HUES64 (cell line): ENCODE measurements at regions not wholly inside any gene's neighbourhood (a gene's known extent, or its start where the extent isn't known, plus 50 kb on each side); places are given as distances from the start of the nearest gene placed in this dataset.

Source experiments
- H3K27ac ChIP-seq: 2 replicates; pipeline ENCODE4 v1.7.0; 2013; ENCODE audit warnings: low read depth, low read length, inconsistent platforms
- H3K27me3 ChIP-seq: 2 replicates; pipeline ENCODE4 v1.6.1; 2013; ENCODE audit warnings: mild to moderate bottlenecking, low read length; ENCODE audit not compliant: insufficient read depth
- H3K36me3 ChIP-seq: 2 replicates; pipeline ENCODE4 v1.6.1; 2013; ENCODE audit warnings: mild to moderate bottlenecking, low read length; ENCODE audit not compliant: insufficient read depth
- H3K4me1 ChIP-seq: 2 replicates; pipeline ENCODE4 v1.6.1; 2013; ENCODE audit warnings: mild to moderate bottlenecking, low read length, moderate library complexity; ENCODE audit not compliant: insufficient read depth
- H3K4me3 ChIP-seq: 2 replicates; pipeline ENCODE4 v1.5.1; 2013; ENCODE audit warnings: mild to moderate bottlenecking, low read length, moderate library complexity
- H3K9ac ChIP-seq: 2 replicates; pipeline ENCODE4 v1.6.1; 2013; ENCODE audit warnings: mild to moderate bottlenecking, low read depth, low read length
- H3K9me3 ChIP-seq: 2 replicates; pipeline ENCODE4 v1.6.1; 2013; ENCODE audit warnings: low read depth, low read length; ENCODE audit not compliant: insufficient read depth
- WGBS: fragments of 150-250, 120-280 bp; methylation state at CpG from one replicate; pipeline ENCODE4 v1.1.7; 2013; ENCODE audit warnings: missing lambda C conversion rate; 5-methylcytosine and 5-hydroxymethylcytosine counted together

- Histone ChIP-seq H3K27ac (no peak overlapping the region), H3K4me3 (no peak overlapping the region), H3K4me1 (peaks cover 7% of the 10 kb centered on the region; the same call in 1 of the 2 replicates), H3K9me3 (no peaks in the 10 kb centered on the region), H3K36me3 (no peaks in the 10 kb centered on the region), H3K27me3 (no peaks in the 10 kb centered on the region), H3K9ac (no peak overlapping the region)
- 63% methylated on average over 7 of the region's 9 CpGs for WGBS
These were observed 171.0 kb upstream of the PPP1R2C start for GRCh38 chrX:42948723-42949657.

- Histone ChIP-seq H3K4me1 (peaks cover 7% of the 10 kb centered on the region; the same call in 1 of the 2 replicates), H3K9me3 (no peaks in the 10 kb centered on the region), H3K4me3 (no peak overlapping the region), H3K27me3 (no peaks in the 10 kb centered on the region), H3K9ac (no peak overlapping the region), H3K36me3 (no peaks in the 10 kb centered on the region), H3K27ac (no peak overlapping the region)
These were observed 173.8 kb upstream of the PPP1R2C start for GRCh38 chrX:42951747-42952146.

DNA sequence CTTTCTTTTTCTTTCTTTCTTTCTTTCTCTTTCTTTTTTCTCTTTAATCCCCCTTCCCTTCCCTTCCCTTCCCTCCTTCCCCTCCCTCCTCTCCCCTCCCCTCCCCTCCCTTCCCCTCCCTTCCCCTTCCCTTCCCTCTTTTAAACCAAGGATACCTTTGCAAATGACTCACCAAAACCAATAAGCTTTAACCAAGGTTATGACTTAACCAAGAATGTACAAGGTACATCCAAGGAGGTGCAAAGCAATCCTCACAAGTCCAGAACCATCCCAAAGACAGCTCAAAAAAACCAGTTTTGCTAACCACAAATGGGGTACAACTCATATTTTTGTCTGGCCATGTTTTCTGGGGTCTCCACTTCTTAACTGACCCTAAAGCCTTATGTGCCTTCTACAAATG is 174.7 kb upstream of the PPP1R2C start:
- Histone ChIP-seq H3K4me1 (peaks cover 7% of the 10 kb centered on the region; the same call in 1 of the 2 replicates), H3K9me3 (no peaks in the 10 kb centered on the region), H3K4me3 (no peak overlapping the region), H3K27ac (no peak overlapping the region), H3K36me3 (no peaks in the 10 kb centered on the region), H3K9ac (no peak overlapping the region), H3K27me3 (no peaks in the 10 kb centered on the region)

DNA sequence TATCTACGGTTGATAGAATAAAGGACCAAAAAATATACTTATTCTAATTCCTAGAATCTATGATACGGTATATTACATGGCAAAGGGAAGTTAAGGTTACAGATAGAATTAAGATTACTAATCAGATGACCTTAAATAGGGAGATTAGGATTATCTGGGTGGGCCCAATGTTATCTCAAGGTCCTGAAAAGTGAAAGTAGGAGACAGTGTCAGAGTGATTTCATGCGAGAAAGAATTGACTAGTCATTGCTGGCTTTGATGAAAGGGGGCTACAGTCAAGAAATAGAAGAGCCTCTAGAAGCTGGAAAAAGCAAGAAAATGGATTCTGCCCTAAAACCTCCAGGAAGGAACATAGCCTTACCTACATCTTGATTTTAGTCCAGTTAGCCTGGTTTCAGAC is 176.9 kb upstream of the PPP1R2C start:
- Histone ChIP-seq H3K27me3 (no peaks in the 10 kb centered on the region), H3K4me1 (no peaks in the 10 kb centered on the region), H3K27ac (no peak overlapping the region), H3K36me3 (no peaks in the 10 kb centered on the region), H3K9ac (no peak overlapping the region), H3K9me3 (0 out of 2 replicates have a peak, but pooled peaks cover 4% of the 10 kb centered on the region), H3K4me3 (no peak overlapping the region)
- 96% methylated on average over 1 of the region's 3 CpGs for WGBS

GRCh38 chrX:42955349-42955748 is 177.4 kb upstream of the PPP1R2C start:
- Histone ChIP-seq H3K36me3 (no peaks in the 10 kb centered on the region), H3K27me3 (no peaks in the 10 kb centered on the region), H3K4me1 (no peaks in the 10 kb centered on the region), H3K9ac (no peak overlapping the region), H3K4me3 (no peak overlapping the region), H3K27ac (no peak overlapping the region), H3K9me3 (0 out of 2 replicates have a peak, but pooled peaks cover 4% of the 10 kb centered on the region)
- WGBS, result 88% methylated on average over 1 of the region's 2 CpGs

DNA sequence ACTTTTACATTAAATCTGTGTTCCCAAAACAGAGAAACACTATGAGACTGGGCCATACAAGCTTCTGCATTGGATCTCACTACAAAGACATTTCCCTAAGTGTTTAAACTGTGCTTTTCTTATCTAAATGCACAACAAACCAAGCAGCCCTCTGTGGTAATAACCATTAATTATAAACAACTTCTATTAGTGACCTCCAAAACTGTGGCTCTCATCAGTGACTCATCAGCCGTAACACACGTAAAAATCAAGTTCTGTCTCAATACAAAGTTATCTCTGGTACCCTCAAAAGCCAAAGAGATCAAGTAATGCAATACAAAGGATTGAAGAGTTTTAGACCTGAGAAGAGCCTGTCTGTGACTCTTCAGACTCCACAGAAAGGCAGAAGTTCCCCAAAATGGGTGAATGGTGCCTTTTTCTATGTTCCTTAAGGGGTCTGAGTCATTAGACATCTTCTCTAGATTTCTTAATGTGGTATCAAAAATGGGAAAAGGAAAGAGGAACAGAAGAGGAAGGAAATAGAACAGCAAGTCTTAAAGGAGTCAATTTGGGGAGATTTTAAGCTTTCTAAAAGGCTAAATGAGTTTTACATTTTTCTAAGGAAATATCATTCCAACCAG is 189.8 kb upstream of the PPP1R2C start:
- no peak overlapping the region for H3K4me3 ChIP-seq
- no peaks in the 10 kb centered on the region for H3K36me3 ChIP-seq
- H3K9ac ChIP-seq, result no peak overlapping the region
- no peaks in the 10 kb centered on the region for H3K27me3 ChIP-seq
- 0 out of 2 replicates have a peak, but pooled peaks cover 7% of the 10 kb centered on the region for H3K9me3 ChIP-seq
- WGBS, result 100% methylated on average over 2 of the region's 2 CpGs
- H3K27ac ChIP-seq, result no peak overlapping the region
- H3K4me1 ChIP-seq, result no peaks in the 10 kb centered on the region

- WGBS, result 96% methylated on average over 2 of the region's 2 CpGs
- Histone ChIP-seq H3K4me1 (no peaks in the 10 kb centered on the region), H3K36me3 (no peaks in the 10 kb centered on the region), H3K9ac (no peak overlapping the region), H3K9me3 (peaks cover 36% of the 10 kb centered on the region), H3K4me3 (no peak overlapping the region), H3K27ac (no peak overlapping the region), H3K27me3 (no peaks in the 10 kb centered on the region)
These were observed 195.4 kb upstream of the PPP1R2C start for GRCh38 chrX:42973321-42973720.

DNA sequence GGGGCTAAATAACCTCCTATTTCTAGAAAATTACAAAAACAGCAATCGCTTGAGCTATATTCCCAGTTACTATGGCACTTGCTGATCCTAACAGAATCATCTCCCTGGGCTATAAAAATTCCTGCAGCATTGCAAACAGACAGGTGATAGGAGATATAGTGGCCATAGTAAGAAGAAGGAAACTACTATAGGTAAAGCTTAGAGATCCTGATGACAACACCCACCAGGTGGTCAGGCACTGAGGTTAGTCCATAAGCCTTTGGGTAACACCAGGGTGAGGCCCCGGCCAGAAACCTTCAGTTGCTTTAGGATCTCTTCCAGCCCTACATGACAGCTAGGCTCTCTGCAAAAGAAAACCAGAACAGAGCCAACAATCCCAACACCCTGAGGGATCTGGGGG is 197.9 kb upstream of the PPP1R2C start:
- no peaks in the 10 kb centered on the region for H3K27me3 ChIP-seq
- peaks cover 36% of the 10 kb centered on the region for H3K9me3 ChIP-seq
- H3K4me1 ChIP-seq, result no peaks in the 10 kb centered on the region
- no peak overlapping the region for H3K27ac ChIP-seq
- H3K9ac ChIP-seq, result no peak overlapping the region
- no peaks in the 10 kb centered on the region for H3K36me3 ChIP-seq
- H3K4me3 ChIP-seq, result no peak overlapping the region
- 96% methylated on average over 2 of the region's 2 CpGs for WGBS

DNA sequence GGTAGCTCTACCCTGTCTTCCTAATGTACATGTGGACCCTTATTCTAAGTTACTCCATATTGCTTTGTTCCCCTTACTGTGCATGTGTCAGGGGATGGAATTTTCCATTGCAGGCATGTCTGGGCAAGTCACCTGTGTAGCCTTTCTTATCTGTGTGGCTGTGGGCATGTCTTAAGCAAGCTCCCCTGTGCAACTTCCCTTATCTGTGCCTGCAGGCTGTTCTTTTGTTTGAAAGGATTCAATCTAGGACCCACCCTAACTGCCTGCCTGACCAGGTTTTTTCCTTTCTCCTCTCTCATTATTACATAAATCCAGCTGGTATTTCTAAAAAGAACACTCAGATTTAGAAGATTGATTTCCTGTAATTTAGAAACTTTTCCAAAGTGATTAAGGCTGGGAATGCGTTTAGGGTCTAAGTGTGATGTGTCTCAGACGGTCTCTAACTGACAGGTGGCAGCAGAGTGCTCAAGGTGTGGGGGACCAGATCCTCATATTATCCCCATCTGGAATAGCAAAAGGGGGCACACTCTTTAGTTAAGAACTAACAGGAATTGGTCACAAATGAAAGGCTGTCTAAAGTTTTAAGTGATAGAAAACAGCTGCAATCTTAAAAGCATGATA is 198.9 kb upstream of the PPP1R2C start:
- Histone ChIP-seq H3K4me1 (no peaks in the 10 kb centered on the region), H3K27me3 (no peaks in the 10 kb centered on the region), H3K9me3 (peaks cover 34% of the 10 kb centered on the region), H3K27ac (no peak overlapping the region), H3K9ac (no peak overlapping the region), H3K36me3 (no peaks in the 10 kb centered on the region), H3K4me3 (no peak overlapping the region)
- 83% methylated on average over 2 of the region's 2 CpGs for WGBS

DNA sequence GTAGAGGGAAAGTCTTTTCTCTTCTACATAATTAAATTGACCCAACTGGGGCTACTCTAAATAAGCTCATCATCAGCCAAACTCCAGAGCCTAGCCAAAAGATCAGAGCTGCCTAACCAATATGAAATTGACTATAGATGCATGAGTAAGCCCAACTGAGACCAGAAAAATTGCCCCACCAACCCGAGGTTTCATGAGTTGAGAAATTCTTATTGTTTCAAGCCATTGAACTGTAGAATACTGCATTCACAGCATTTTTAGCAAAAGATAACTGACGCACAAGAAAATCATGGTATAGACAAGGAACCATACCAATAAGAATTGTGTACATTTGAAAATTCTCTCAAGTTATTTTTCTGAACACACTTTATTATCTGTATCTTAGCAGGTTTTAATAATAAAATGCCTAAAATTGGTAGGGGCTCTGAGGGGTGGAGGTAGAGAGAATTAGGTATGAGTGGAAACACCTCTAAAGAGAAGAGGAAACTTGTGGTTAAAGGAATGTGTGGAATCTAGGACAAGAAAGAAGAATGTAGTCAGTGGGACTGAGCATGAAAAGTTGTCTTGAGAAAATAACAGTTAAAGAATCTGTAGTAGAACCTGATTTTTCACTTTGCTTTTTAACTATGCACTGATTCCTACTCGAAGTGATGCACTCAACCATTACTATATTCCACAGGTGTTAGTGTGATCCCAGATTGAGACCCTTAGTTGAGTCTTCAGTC is 200.9 kb upstream of the PPP1R2C start:
- H3K27ac ChIP-seq, result no peak overlapping the region

GRCh38 chrX:42988700-42989099 is 210.7 kb upstream of the PPP1R2C start:
- WGBS, result 94% methylated on average over 1 of the region's 1 CpG

More for the DNA sequence above, 200.9 kb upstream of the PPP1R2C start:
- H3K27me3 ChIP-seq, result no peaks in the 10 kb centered on the region
- WGBS, result 100% methylated on average over 2 of the region's 3 CpGs
- H3K36me3 ChIP-seq, result no peaks in the 10 kb centered on the region
- H3K9ac ChIP-seq, result no peak overlapping the region
- H3K9me3 ChIP-seq, result peaks cover 26% of the 10 kb centered on the region
- H3K4me1 ChIP-seq, result no peaks in the 10 kb centered on the region
- no peak overlapping the region for H3K4me3 ChIP-seq

More at GRCh38 chrX:42988700-42989099, 210.7 kb upstream of the PPP1R2C start:
- Histone ChIP-seq H3K4me1 (peaks cover 31% of the 10 kb centered on the region), H3K27me3 (no peaks in the 10 kb centered on the region), H3K9me3 (no peaks in the 10 kb centered on the region), H3K4me3 (no peak overlapping the region), H3K36me3 (no peaks in the 10 kb centered on the region), H3K9ac (no peak overlapping the region), H3K27ac (no peak overlapping the region)
